H9 (cell line): ENCODE measurements at regions not wholly inside any gene's neighbourhood (a gene's known extent, or its start where the extent isn't known, plus 50 kb on each side); places are given as distances from the start of the nearest gene placed in this dataset.

Experiments
- DNase-seq: peaks from one replicate; pipeline ENCODE4 v3.0.0-alpha.2; 2017
- H2AFZ ChIP-seq: one replicate; pipeline ENCODE4 v1.6.1; 2013; ENCODE audit warnings: mild to moderate bottlenecking, low read length, control low read depth, moderate library complexity
- H2AK5ac ChIP-seq: 2 replicates; pipeline ENCODE4 v1.6.1; 2013; ENCODE audit warnings: low read length, control low read depth, mixed read lengths; ENCODE audit not compliant: insufficient read length
- H2BK120ac ChIP-seq: one replicate; pipeline ENCODE4 v1.6.1; 2013; ENCODE audit warnings: low read depth, mild to moderate bottlenecking, low read length, control low read depth, inconsistent platforms; ENCODE audit not compliant: poor library complexity, severe bottlenecking
- H2BK12ac ChIP-seq: 2 replicates; pipeline ENCODE4 v1.6.1; 2013; ENCODE audit warnings: low read length, control low read depth, mixed read lengths, low read depth; ENCODE audit not compliant: insufficient read length
- H2BK15ac ChIP-seq: 2 replicates; pipeline ENCODE4 v1.6.1; 2013; ENCODE audit warnings: low read depth, low read length, control low read depth
- H2BK20ac ChIP-seq: one replicate; pipeline ENCODE4 v1.6.1; 2013; ENCODE audit warnings: low read depth, mild to moderate bottlenecking, low read length, control low read depth, inconsistent platforms; ENCODE audit not compliant: poor library complexity, severe bottlenecking
- H2BK5ac ChIP-seq: 2 replicates; pipeline ENCODE4 v1.6.1; 2013; ENCODE audit warnings: low read length, control low read depth, mixed read lengths; ENCODE audit not compliant: insufficient read length
- H3K14ac ChIP-seq: 2 replicates; pipeline ENCODE4 v1.6.1; 2013; ENCODE audit warnings: low read length, control low read depth; ENCODE audit not compliant: insufficient read depth
- H3K18ac ChIP-seq: 2 replicates; pipeline ENCODE4 v1.6.1; 2013; ENCODE audit warnings: low read depth, mild to moderate bottlenecking, mixed read lengths, low read length, control low read depth; ENCODE audit not compliant: insufficient read length
- H3K23ac ChIP-seq: 2 replicates; pipeline ENCODE4 v1.6.1; 2013; ENCODE audit warnings: low read length, control low read depth, mixed read lengths, low read depth; ENCODE audit not compliant: insufficient read length
- H3K23me2 ChIP-seq: 2 replicates; pipeline ENCODE4 v1.6.1; 2013; ENCODE audit warnings: low read depth, mild to moderate bottlenecking, mixed read lengths, low read length, control low read depth; ENCODE audit not compliant: insufficient read length, poor library complexity, severe bottlenecking
- H3K27ac ChIP-seq: 2 replicates; pipeline ENCODE4 v1.5.1; 2013; ENCODE audit warnings: low read length, control low read depth, mixed read lengths, low read depth; ENCODE audit not compliant: insufficient read length
- H3K27me3 ChIP-seq: 2 replicates; pipeline ENCODE4 v1.6.1; 2013; ENCODE audit warnings: low read length, control low read depth, inconsistent platforms; ENCODE audit not compliant: insufficient read depth
- H3K4ac ChIP-seq: 2 replicates; pipeline ENCODE4 v1.6.1; 2013; ENCODE audit warnings: low read depth, mild to moderate bottlenecking, control low read depth, inconsistent platforms, low read length, moderate library complexity
- H3K4me1 ChIP-seq: 2 replicates; pipeline ENCODE4 v1.6.1; 2013; ENCODE audit warnings: low read length, control low read depth, inconsistent platforms; ENCODE audit not compliant: insufficient read depth
- H3K4me2 ChIP-seq: 2 replicates; pipeline ENCODE4 v1.6.1; 2013; ENCODE audit warnings: low read length, control low read depth, mixed read lengths; ENCODE audit not compliant: insufficient read length, insufficient read depth
- H3K56ac ChIP-seq: 2 replicates; pipeline ENCODE4 v1.6.1; 2013; ENCODE audit warnings: low read depth, mild to moderate bottlenecking, mixed read lengths, low read length, control low read depth; ENCODE audit not compliant: insufficient read length
- H3K79me1 ChIP-seq: 2 replicates; pipeline ENCODE4 v1.6.1; 2013; ENCODE audit warnings: low read depth, mild to moderate bottlenecking, moderate library complexity, low read length, control low read depth, inconsistent platforms; ENCODE audit not compliant: insufficient read depth, poor library complexity, severe bottlenecking
- H3K79me2 ChIP-seq: 2 replicates; pipeline ENCODE4 v1.6.1; 2013; ENCODE audit warnings: low read length, control low read depth, inconsistent platforms; ENCODE audit not compliant: insufficient read depth
- H3K9ac ChIP-seq: 2 replicates; pipeline ENCODE4 v1.6.1; 2013; ENCODE audit warnings: low read length, control low read depth, mixed read lengths; ENCODE audit not compliant: insufficient read length; ENCODE audit errors: extremely low read depth
- H3K9me3 ChIP-seq: one replicate; pipeline ENCODE4 v1.6.1; 2013; ENCODE audit warnings: low read depth, low read length, inconsistent platforms; ENCODE audit not compliant: control insufficient read depth
- H3T11ph ChIP-seq: one replicate; pipeline ENCODE4 v1.6.1; 2013; ENCODE audit warnings: mild to moderate bottlenecking, low read length, control low read depth, inconsistent platforms
- H4K20me1 ChIP-seq: one replicate; pipeline ENCODE4 v1.6.1; 2013; ENCODE audit not compliant: control insufficient read depth, insufficient read length, insufficient read depth
- H4K5ac ChIP-seq: 2 replicates; pipeline ENCODE4 v1.6.1; 2013; ENCODE audit warnings: low read depth, mild to moderate bottlenecking, mixed read lengths, low read length, control low read depth; ENCODE audit not compliant: insufficient read length
- H4K8ac ChIP-seq: replicated peaks from 2 replicates; pipeline ENCODE4 v1.6.1; 2013; ENCODE audit warnings: low read length, control low read depth, mixed read lengths, low read depth; ENCODE audit not compliant: insufficient read length
- H4K91ac ChIP-seq: 2 replicates; pipeline ENCODE4 v1.6.1; 2013; ENCODE audit warnings: low read depth, mild to moderate bottlenecking, moderate library complexity, mixed read lengths, low read length, control low read depth; ENCODE audit not compliant: insufficient read length
- H3K27ac Mint-ChIP-seq, 3 experiments: 2 replicates in 2 of 3; 3 replicates in 1 of 3; pipeline ENCODE4 v1.8.0; 2020 to 2021; ENCODE audit warnings: mixed read lengths in 3 of 3, mild to moderate bottlenecking in 1 of 3, moderate library complexity in 1 of 3
- H3K27me3 Mint-ChIP-seq: 2 replicates; pipeline ENCODE4 v1.8.0; 2021; ENCODE audit warnings: low read depth, mild to moderate bottlenecking, moderate library complexity, mixed read lengths
- H3K36me3 Mint-ChIP-seq, 3 experiments: 2 replicates in 2 of 3; 3 replicates in 1 of 3; pipeline ENCODE4 v1.8.0; 2020 to 2021; ENCODE audit warnings: low read depth in 3 of 3, mixed read lengths in 3 of 3; ENCODE audit not compliant: insufficient read depth in 1 of 3
- H3K4me1 Mint-ChIP-seq, 2 experiments: 2 replicates each; pipeline ENCODE4 v1.8.0; 2020; ENCODE audit warnings: mixed read lengths in 2 of 2
- H3K4me3 Mint-ChIP-seq, 2 experiments: 2 replicates in 1 of 2; 3 replicates in 1 of 2; pipeline ENCODE4 v1.8.0; 2020 to 2021; ENCODE audit warnings: mild to moderate bottlenecking in 2 of 2, mixed read lengths in 2 of 2, moderate library complexity in 1 of 2
- H3K9me3 Mint-ChIP-seq, 2 experiments: 2 replicates in 1 of 2; 3 replicates in 1 of 2; pipeline ENCODE4 v1.8.0; 2020; ENCODE audit warnings: mild to moderate bottlenecking in 2 of 2, mixed read lengths in 2 of 2, moderate library complexity in 1 of 2
- CTCF ChIP-seq: fragments of 200-600 bp; sonication (generic); conservative IDR thresholded peaks from 3 replicates; pipeline ENCODE4 v1.8.0; 2021; ENCODE audit warnings: antibody characterized with exemption, mild to moderate bottlenecking
- WGBS: extraction: QIAGEN DNeasy Blood & Tissue Kit; methylation state at CpG from one replicate; pipeline ENCODE4 v1.1.7; 2013; ENCODE audit warnings: missing lambda C conversion rate, low lambda C conversion rate, mixed read lengths; ENCODE audit not compliant: insufficient read length; ENCODE audit errors: extremely low coverage; 5-methylcytosine and 5-hydroxymethylcytosine counted together

GRCh38 chr13:36750046-36750445 lies 69.0 kb upstream of the RFXAP start:
- Histone ChIP-seq H2AFZ (no peak overlapping the region), H2BK120ac (no peak overlapping the region), H3K23me2 (no peaks in the 10 kb centered on the region), H3K27me3 (no peaks in the 10 kb centered on the region), H3K14ac (no peak overlapping the region), H3K4ac (no peak overlapping the region), H3K18ac (no peak overlapping the region), H2BK5ac (no peak overlapping the region), H4K5ac (no peak overlapping the region), H2BK12ac (no peak overlapping the region), H3K56ac (no peak overlapping the region), H3K27ac (no peak overlapping the region), H3K9ac (no peak overlapping the region), H3K79me1 (no peaks in the 10 kb centered on the region), H3T11ph (no peak overlapping the region), H4K8ac (no peak overlapping the region), H4K91ac (no peak overlapping the region), H3K23ac (no peak overlapping the region), H3K79me2 (no peaks in the 10 kb centered on the region), H2BK20ac (no peak overlapping the region), H4K20me1 (no peaks in the 10 kb centered on the region), H2BK15ac (no peak overlapping the region), H2AK5ac (no peak overlapping the region), H3K4me1 (peaks cover 4% of the 10 kb centered on the region; the same call in 1 of the 2 replicates), H3K9me3 (no peaks in the 10 kb centered on the region), H3K4me2 (no peak overlapping the region)
- no peak for TF ChIP-seq CTCF
- H3K27me3 Mint-ChIP-seq, result no peaks in the 10 kb centered on the region
- H3K27ac Mint-ChIP-seq, result no peak overlapping the region
- no peak for DNase-seq
- peaks cover 0 to 6% (median 5%) of the 10 kb centered on the region in 3 experiments; a peak in 5 of 7 replicates for H3K36me3 Mint-ChIP-seq
- no peak overlapping the region for H3K4me3 Mint-ChIP-seq
- no CpG with 5 or more reads among the region's 5 CpGs for WGBS
- H3K9me3 Mint-ChIP-seq, result peaks cover 3 to 9% of the 10 kb centered on the region in 2 experiments; a peak in 3 of 5 replicates
- H3K4me1 Mint-ChIP-seq, result peaks cover 6 to 10% of the 10 kb centered on the region in 2 experiments
